ENCODE measurements at regions not wholly inside any gene's neighbourhood (a gene's known extent, or its start where the extent isn't known, plus 50 kb on each side); places are given as distances from the start of the nearest gene placed in this dataset.

- Histone ChIP-seq H3K4me1 (no peaks in the 10 kb centered on the region), H3K27ac (no peak overlapping the region), H3K27me3 (no peaks in the 10 kb centered on the region), H3K36me3 (no peaks in the 10 kb centered on the region), H3K4me3 (no peak overlapping the region), H3K9me3 (no peaks in the 10 kb centered on the region)
- no peak for TF ChIP-seq CTCF (IDR thresholded peaks at IDR 0.05)
- TF ChIP-seq POLR2A (IDR thresholded peaks at IDR 0.05) = no peak
- DNase-seq = no peak
Measured at GRCh38 chr7:98488167-98488566, 87.3 kb upstream of the BAIAP2L1 start.

GRCh38 chr7:98483964-98484545 is 83.2 kb upstream of the BAIAP2L1 start:
- TF ChIP-seq CTCF (IDR thresholded peaks at IDR 0.05) (no peak), POLR2A (IDR thresholded peaks at IDR 0.05) (no peak)
- no peaks in the 10 kb centered on the region for H3K27me3 ChIP-seq
- DNase-seq = no peak

GRCh38 chr7:98483276-98483963 is 82.5 kb upstream of the BAIAP2L1 start:
- Histone ChIP-seq H3K4me3 (no peak overlapping the region), H3K27ac (no peak overlapping the region), H3K36me3 (no peaks in the 10 kb centered on the region), H3K27me3 (no peaks in the 10 kb centered on the region), H3K9me3 (no peaks in the 10 kb centered on the region), H3K4me1 (no peaks in the 10 kb centered on the region)
- no peak for TF ChIP-seq POLR2A (IDR thresholded peaks at IDR 0.05)
- no peak for TF ChIP-seq CTCF (IDR thresholded peaks at IDR 0.05)
- DNase-seq = no peak

More at GRCh38 chr7:98483964-98484545, 83.2 kb upstream of the BAIAP2L1 start:
- Histone ChIP-seq H3K4me1 (no peaks in the 10 kb centered on the region), H3K27ac (no peak overlapping the region), H3K36me3 (no peaks in the 10 kb centered on the region), H3K4me3 (no peak overlapping the region), H3K9me3 (no peaks in the 10 kb centered on the region)

- no peaks in the 10 kb centered on the region for H3K9me3 ChIP-seq
- no peaks in the 10 kb centered on the region for H3K27me3 ChIP-seq
- no peaks in the 10 kb centered on the region for H3K36me3 ChIP-seq
- no peaks in the 10 kb centered on the region for H3K4me1 ChIP-seq
- no peak for DNase-seq
- no peak overlapping the region for H3K4me3 ChIP-seq
- H3K27ac ChIP-seq = no peak overlapping the region
- TF ChIP-seq POLR2A (IDR thresholded peaks at IDR 0.05) (no peak), CTCF (IDR thresholded peaks at IDR 0.05) (no peak)
Measured at GRCh38 chr7:98479318-98479717, 78.4 kb upstream of the BAIAP2L1 start.

GRCh38 chr7:98475352-98475751 is 74.5 kb upstream of the BAIAP2L1 start:
- DNase-seq = no peak
- Histone ChIP-seq H3K36me3 (no peaks in the 10 kb centered on the region), H3K9me3 (no peaks in the 10 kb centered on the region), H3K4me1 (peaks cover 0 to 5% (median 0%) of the 10 kb centered on the region in 4 donors), H3K4me3 (no peak overlapping the region), H3K27ac (no peak overlapping the region), H3K27me3 (no peaks in the 10 kb centered on the region)
- no peak for TF ChIP-seq CTCF (IDR thresholded peaks at IDR 0.05)
- no peak for TF ChIP-seq POLR2A (IDR thresholded peaks at IDR 0.05)

Measured in Peyer's patch (tissue), 4 donors.